ENCODE measurements at regions not wholly inside any gene's neighbourhood (a gene's known extent, or its start where the extent isn't known, plus 50 kb on each side); places are given as distances from the start of the nearest gene placed in this dataset.

DNA sequence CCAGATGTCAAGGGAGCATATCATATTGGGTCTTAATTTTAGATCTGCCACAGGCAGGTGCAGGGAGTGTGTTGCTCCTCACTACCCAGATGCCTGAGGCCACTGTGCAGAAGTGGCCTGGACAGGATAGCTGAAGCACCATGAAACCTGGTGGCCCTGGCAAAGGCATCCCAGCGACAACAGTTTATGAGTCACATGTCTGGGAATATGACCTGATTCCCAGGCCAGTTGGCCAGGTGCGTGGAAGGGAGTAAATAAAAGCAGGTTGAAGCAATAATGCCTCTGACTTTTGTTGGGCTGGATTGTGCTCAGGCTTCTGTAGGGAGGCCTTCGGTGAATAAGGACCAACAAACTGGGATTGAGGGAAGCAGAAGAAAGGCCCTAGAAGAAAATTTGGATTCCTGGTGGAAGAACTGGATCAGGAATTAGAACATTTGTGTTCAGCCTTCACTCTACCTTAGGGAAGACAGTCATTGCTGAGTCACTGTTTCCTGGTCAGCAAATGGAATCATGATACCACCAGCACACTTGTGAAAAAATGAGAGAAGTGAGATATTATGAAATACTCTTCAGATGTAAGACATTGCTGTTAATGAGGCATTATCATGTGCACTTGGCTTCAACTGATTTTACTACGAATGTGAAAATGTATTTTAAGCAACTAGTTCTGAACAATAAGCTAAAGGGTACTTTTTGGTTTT lies 78.4 kb upstream of the ZNF516 start:
- H3K36me3 Mint-ChIP-seq (ENCODE audit: low read depth, unreplicated experiment): no peaks in the 10 kb centered on the region
- Histone ChIP-seq H3K36me3 (ENCODE audit: insufficient read depth, low read length) (no peaks in the 10 kb centered on the region), H3K4me2 (ENCODE audit: low read length) (no peak overlapping the region), H4K20me1 (ENCODE audit: insufficient read depth, low read length) (no peaks in the 10 kb centered on the region), H3K4me1 (ENCODE audit: insufficient read depth, low read length) (peaks cover 7% of the 10 kb centered on the region), H3K9ac (ENCODE audit: low read length) (no peak overlapping the region), H3K27me3 (ENCODE audit: insufficient read depth, low read length) (peaks cover 7% of the 10 kb centered on the region), H3K9me3 (ENCODE audit: insufficient read depth, low read depth, low read length) (no peaks in the 10 kb centered on the region), H3K4me3 (ENCODE audit: insufficient read depth, low read depth, low read length) (no peak overlapping the region), H2AFZ (ENCODE audit: low read depth, low read length) (no peak overlapping the region), H3K79me2 (ENCODE audit: insufficient read depth, low read length) (no peaks in the 10 kb centered on the region), H3K27ac (ENCODE audit: low read depth, low read length) (no peak overlapping the region)
- no peak overlapping the region for H3K4me3 Mint-ChIP-seq (ENCODE audit: unreplicated experiment)
- DNase-seq (ENCODE audit: low read depth) (peak; percentile 68), FAIRE-seq (peak; percentile 47)
- TF ChIP-seq EZH2 (IDR thresholded peaks at IDR 0.05; ENCODE audit: insufficient read depth, low read length) (no peak), CTCF (IDR thresholded peaks at IDR 0.05; ENCODE audit: insufficient read depth, low read depth, low read length) (no peak)
- peaks cover 11% of the 10 kb centered on the region for H3K4me1 Mint-ChIP-seq (ENCODE audit: low read depth, unreplicated experiment)
- no peaks in the 10 kb centered on the region for H3K9me3 Mint-ChIP-seq (ENCODE audit: unreplicated experiment)
- peaks cover 10% of the 10 kb centered on the region for H3K27me3 Mint-ChIP-seq (ENCODE audit: low read depth, unreplicated experiment)
- peak overlapping the region; percentile 15 for H3K27ac Mint-ChIP-seq (ENCODE audit: unreplicated experiment)

- H3K4me1 Mint-ChIP-seq (ENCODE audit: low read depth, unreplicated experiment): peaks cover 11% of the 10 kb centered on the region
- no peaks in the 10 kb centered on the region for H3K9me3 ChIP-seq (ENCODE audit: insufficient read depth, low read depth, low read length)
- no peak overlapping the region for H3K27ac ChIP-seq (ENCODE audit: low read depth, low read length)
- H3K36me3 Mint-ChIP-seq (ENCODE audit: low read depth, unreplicated experiment): no peaks in the 10 kb centered on the region
- H3K9ac ChIP-seq (ENCODE audit: low read length): no peak overlapping the region
- H3K9me3 Mint-ChIP-seq (ENCODE audit: unreplicated experiment): no peaks in the 10 kb centered on the region
- H4K20me1 ChIP-seq (ENCODE audit: insufficient read depth, low read length): no peaks in the 10 kb centered on the region
- TF ChIP-seq CTCF (IDR thresholded peaks at IDR 0.05; ENCODE audit: insufficient read depth, low read depth, low read length): no peak
- no peak for TF ChIP-seq EZH2 (IDR thresholded peaks at IDR 0.05; ENCODE audit: insufficient read depth, low read length)
- H3K4me3 Mint-ChIP-seq (ENCODE audit: unreplicated experiment): peak overlapping the region; percentile 12
- H3K4me3 ChIP-seq (ENCODE audit: insufficient read depth, low read depth, low read length): no peak overlapping the region
- H3K27ac Mint-ChIP-seq (ENCODE audit: unreplicated experiment): no peak overlapping the region
- H3K79me2 ChIP-seq (ENCODE audit: insufficient read depth, low read length): no peaks in the 10 kb centered on the region
- peaks cover 4% of the 10 kb centered on the region for H3K27me3 Mint-ChIP-seq (ENCODE audit: low read depth, unreplicated experiment)
- DNase-seq (ENCODE audit: low read depth): no peak
- no peaks in the 10 kb centered on the region for H3K36me3 ChIP-seq (ENCODE audit: insufficient read depth, low read length)
- no peak overlapping the region for H3K4me2 ChIP-seq (ENCODE audit: low read length)
- H2AFZ ChIP-seq (ENCODE audit: low read depth, low read length): no peak overlapping the region
- H3K27me3 ChIP-seq (ENCODE audit: insufficient read depth, low read length): peaks cover under 1% of the 10 kb centered on the region
- H3K4me1 ChIP-seq (ENCODE audit: insufficient read depth, low read length): peaks cover 7% of the 10 kb centered on the region
- FAIRE-seq: no peak
Observed at GRCh38 chr18:76572518-76573247, 77.6 kb upstream of the ZNF516 start.

GRCh38 chr18:76571689-76572088 lies 76.6 kb upstream of the ZNF516 start:
- H3K27me3 Mint-ChIP-seq (ENCODE audit: low read depth, unreplicated experiment): peaks cover 4% of the 10 kb centered on the region
- no peaks in the 10 kb centered on the region for H3K9me3 ChIP-seq (ENCODE audit: insufficient read depth, low read depth, low read length)
- H3K27ac ChIP-seq (ENCODE audit: low read depth, low read length): no peak overlapping the region
- TF ChIP-seq CTCF (IDR thresholded peaks at IDR 0.05; ENCODE audit: insufficient read depth, low read depth, low read length): no peak
- no peak for TF ChIP-seq EZH2 (IDR thresholded peaks at IDR 0.05; ENCODE audit: insufficient read depth, low read length)
- H3K4me1 Mint-ChIP-seq (ENCODE audit: low read depth, unreplicated experiment): peaks cover 11% of the 10 kb centered on the region
- no peaks in the 10 kb centered on the region for H3K9me3 Mint-ChIP-seq (ENCODE audit: unreplicated experiment)
- H3K4me3 Mint-ChIP-seq (ENCODE audit: unreplicated experiment): no peak overlapping the region
- no peak overlapping the region for H2AFZ ChIP-seq (ENCODE audit: low read depth, low read length)
- H3K36me3 Mint-ChIP-seq (ENCODE audit: low read depth, unreplicated experiment): no peaks in the 10 kb centered on the region
- no peaks in the 10 kb centered on the region for H3K27me3 ChIP-seq (ENCODE audit: insufficient read depth, low read length)
- FAIRE-seq: no peak
- H3K79me2 ChIP-seq (ENCODE audit: insufficient read depth, low read length): no peaks in the 10 kb centered on the region
- H3K4me1 ChIP-seq (ENCODE audit: insufficient read depth, low read length): peaks cover 7% of the 10 kb centered on the region
- DNase-seq (ENCODE audit: low read depth): no peak
- no peak overlapping the region for H3K4me3 ChIP-seq (ENCODE audit: insufficient read depth, low read depth, low read length)
- H3K4me2 ChIP-seq (ENCODE audit: low read length): no peak overlapping the region
- no peaks in the 10 kb centered on the region for H4K20me1 ChIP-seq (ENCODE audit: insufficient read depth, low read length)
- no peaks in the 10 kb centered on the region for H3K36me3 ChIP-seq (ENCODE audit: insufficient read depth, low read length)
- no peak overlapping the region for H3K27ac Mint-ChIP-seq (ENCODE audit: unreplicated experiment)
- H3K9ac ChIP-seq (ENCODE audit: low read length): no peak overlapping the region

Data from astrocyte (in vitro differentiated cells and primary cell).